ENCODE measurements at regions not wholly inside any gene's neighbourhood (a gene's known extent, or its start where the extent isn't known, plus 50 kb on each side); places are given as distances from the start of the nearest gene placed in this dataset.

- Mint-ChIP-seq H3K4me3 (no peak overlapping the region), H3K36me3 (ENCODE audit: low read depth) (no peaks in the 10 kb centered on the region), H3K4me1 (ENCODE audit: low read depth) (peaks cover 31% of the 10 kb centered on the region), H3K27ac (peak overlapping the region; percentile 54; the same call in 1 of the 2 replicates), H3K9me3 (no peaks in the 10 kb centered on the region), H3K27me3 (ENCODE audit: insufficient read depth) (no peaks in the 10 kb centered on the region)
- DNase-seq = peak; percentile 53
- TF ChIP-seq, protein P1, sequence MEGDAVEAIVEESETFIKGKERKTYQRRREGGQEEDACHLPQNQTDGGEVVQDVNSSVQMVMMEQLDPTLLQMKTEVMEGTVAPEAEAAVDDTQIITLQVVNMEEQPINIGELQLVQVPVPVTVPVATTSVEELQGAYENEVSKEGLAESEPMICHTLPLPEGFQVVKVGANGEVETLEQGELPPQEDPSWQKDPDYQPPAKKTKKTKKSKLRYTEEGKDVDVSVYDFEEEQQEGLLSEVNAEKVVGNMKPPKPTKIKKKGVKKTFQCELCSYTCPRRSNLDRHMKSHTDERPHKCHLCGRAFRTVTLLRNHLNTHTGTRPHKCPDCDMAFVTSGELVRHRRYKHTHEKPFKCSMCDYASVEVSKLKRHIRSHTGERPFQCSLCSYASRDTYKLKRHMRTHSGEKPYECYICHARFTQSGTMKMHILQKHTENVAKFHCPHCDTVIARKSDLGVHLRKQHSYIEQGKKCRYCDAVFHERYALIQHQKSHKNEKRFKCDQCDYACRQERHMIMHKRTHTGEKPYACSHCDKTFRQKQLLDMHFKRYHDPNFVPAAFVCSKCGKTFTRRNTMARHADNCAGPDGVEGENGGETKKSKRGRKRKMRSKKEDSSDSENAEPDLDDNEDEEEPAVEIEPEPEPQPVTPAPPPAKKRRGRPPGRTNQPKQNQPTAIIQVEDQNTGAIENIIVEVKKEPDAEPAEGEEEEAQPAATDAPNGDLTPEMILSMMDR (IDR thresholded peaks at IDR 0.05) = peak; percentile 99
These were observed 185.9 kb downstream of the MTX2 start for GRCh38 chr2:176454893-176455815.

DNA sequence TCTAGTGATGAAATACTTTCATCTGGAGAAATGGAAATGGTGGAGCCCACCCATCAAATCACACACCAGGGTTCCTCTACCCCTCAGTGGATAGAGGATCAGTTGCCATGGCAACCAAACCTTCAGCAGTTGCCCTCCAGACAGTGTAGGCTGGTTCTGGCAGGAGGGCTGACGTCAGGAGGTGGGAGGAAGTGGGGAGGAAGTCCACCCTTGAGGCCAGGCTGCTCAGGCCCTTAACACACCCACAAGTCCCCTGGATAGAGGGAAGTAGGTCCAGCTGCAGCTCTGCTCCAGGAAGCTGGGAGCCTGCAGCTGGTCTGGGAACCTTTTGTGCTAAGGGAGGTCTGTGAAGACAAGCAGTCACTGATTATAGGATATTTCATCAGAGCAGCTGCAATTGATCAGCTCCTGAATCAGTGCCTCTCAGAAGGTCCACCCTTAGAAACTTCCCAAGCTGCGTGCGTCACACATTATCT, 186.6 kb downstream of the MTX2 start:
- DNase-seq = peak; percentile 11
- peak overlapping the region; percentile 54; the same call in 1 of the 2 replicates for H3K27ac Mint-ChIP-seq
- H3K9me3 Mint-ChIP-seq = no peaks in the 10 kb centered on the region
- TF ChIP-seq, protein P1 (IDR thresholded peaks at IDR 0.05) = no peak
- no peak overlapping the region for H3K4me3 Mint-ChIP-seq
- H3K27me3 Mint-ChIP-seq (ENCODE audit: insufficient read depth) = no peaks in the 10 kb centered on the region
- no peaks in the 10 kb centered on the region for H3K36me3 Mint-ChIP-seq (ENCODE audit: low read depth)
- H3K4me1 Mint-ChIP-seq (ENCODE audit: low read depth) = peaks cover 36% of the 10 kb centered on the region

- Mint-ChIP-seq H3K4me1 (ENCODE audit: low read depth) (peaks cover 53% of the 10 kb centered on the region), H3K4me3 (no peak overlapping the region), H3K36me3 (ENCODE audit: low read depth) (no peaks in the 10 kb centered on the region), H3K27me3 (ENCODE audit: insufficient read depth) (no peaks in the 10 kb centered on the region), H3K9me3 (no peaks in the 10 kb centered on the region), H3K27ac (no peak overlapping the region)
- DNase-seq = no peak
- TF ChIP-seq, protein P1 (IDR thresholded peaks at IDR 0.05) = no peak
These were observed 188.2 kb downstream of the MTX2 start for GRCh38 chr2:176457481-176457880.

GRCh38 chr2:176461098-176461808, 192.0 kb downstream of the MTX2 start:
- Mint-ChIP-seq H3K4me1 (ENCODE audit: low read depth) (peaks cover 37% of the 10 kb centered on the region), H3K4me3 (peak overlapping the region; percentile 63), H3K27me3 (ENCODE audit: insufficient read depth) (no peaks in the 10 kb centered on the region), H3K36me3 (ENCODE audit: low read depth) (no peaks in the 10 kb centered on the region), H3K9me3 (no peaks in the 10 kb centered on the region), H3K27ac (peak overlapping the region; percentile 73)
- TF ChIP-seq, protein P1 (IDR thresholded peaks at IDR 0.05) = no peak
- peak; percentile 62 for DNase-seq

DNA sequence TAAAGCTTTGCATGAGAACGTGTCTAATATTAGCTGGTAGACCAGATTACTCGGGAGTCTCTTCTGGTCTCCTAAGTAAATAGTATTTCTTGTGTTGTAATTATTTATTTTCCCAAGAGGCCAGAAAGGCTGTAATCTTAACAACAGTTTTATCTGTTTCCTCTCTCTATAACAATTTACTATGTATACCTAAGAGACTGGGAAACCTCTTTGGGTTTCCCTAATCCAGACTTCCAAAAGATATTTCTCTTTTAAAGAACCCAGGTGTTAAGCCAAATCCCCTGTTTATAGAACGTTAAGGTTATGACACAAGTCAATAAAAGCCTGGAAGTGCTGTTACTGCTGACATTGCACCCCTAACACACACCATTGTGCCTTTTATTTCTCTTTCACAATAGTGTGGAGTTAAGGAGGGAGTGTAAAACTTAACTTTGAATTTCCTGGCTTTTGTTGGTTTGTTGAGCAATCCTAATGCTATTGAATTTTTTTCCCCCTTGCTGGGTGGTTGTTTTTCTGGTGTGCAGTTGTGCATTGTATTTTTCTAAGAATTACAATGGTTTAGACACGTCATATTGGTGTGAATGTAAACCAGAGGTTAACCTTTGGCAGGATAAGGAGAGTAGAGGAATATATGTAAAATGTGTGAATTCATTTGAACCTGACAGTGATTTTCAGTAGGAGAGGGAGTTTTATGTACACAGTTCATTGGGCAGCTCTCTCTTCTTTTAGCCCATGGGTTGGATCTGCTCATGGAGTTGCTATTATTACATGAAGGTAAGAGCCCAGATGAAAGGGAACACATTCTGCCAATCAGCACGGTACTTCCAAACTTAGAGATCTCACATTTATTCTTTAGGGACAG, 192.8 kb downstream of the MTX2 start:
- Mint-ChIP-seq H3K4me3 (peak overlapping the region; percentile 15; the same call in 1 of the 2 replicates), H3K4me1 (ENCODE audit: low read depth) (peaks cover 29% of the 10 kb centered on the region), H3K27ac (peak overlapping the region; percentile 1; the same call in 1 of the 2 replicates), H3K27me3 (ENCODE audit: insufficient read depth) (no peaks in the 10 kb centered on the region; the same call in 1 of the 2 replicates), H3K36me3 (ENCODE audit: low read depth) (no peaks in the 10 kb centered on the region), H3K9me3 (no peaks in the 10 kb centered on the region)
- TF ChIP-seq, protein P1 (IDR thresholded peaks at IDR 0.05) = no peak
- DNase-seq = no peak
